ENCODE measurements at regions not wholly inside any gene's neighbourhood (a gene's known extent, or its start where the extent isn't known, plus 50 kb on each side); places are given as distances from the start of the nearest gene placed in this dataset.

- TF ChIP-seq CTCF (IDR thresholded peaks at IDR 0.05) (no peak), POLR2A (IDR thresholded peaks at IDR 0.05) (no peak)
Measured at GRCh38 chr16:48818257-48818656, 208.3 kb upstream of the N4BP1 start.
